Lower leg skin (tissue), 4 donors: ENCODE measurements at regions not wholly inside any gene's neighbourhood (a gene's known extent, or its start where the extent isn't known, plus 50 kb on each side); places are given as distances from the start of the nearest gene placed in this dataset.

ENCODE experiments used
- DNase-seq, 2 donors: peaks; one replicate each; pipeline ENCODE4 v3.0.0-alpha.2; 2019; ENCODE audit warnings: low spot score in 2 of 2
- H3K4me3 ChIP-seq: fragments of 200-600 bp; sonication (generic); 2 replicates; pipeline ENCODE4 v1.5.1; 2017; ENCODE audit warnings: mild to moderate bottlenecking, low read depth; ENCODE audit not compliant: poor library complexity, severe bottlenecking
- POLR2A ChIP-seq, 2 donors: fragments of 450-650 bp; IDR thresholded peaks; one replicate each; pipeline ENCODE4 v1.6.1; 2016 to 2017; ENCODE audit warnings: antibody characterized with exemption in 2 of 2, mild to moderate bottlenecking in 1 of 2, moderate library complexity in 1 of 2
- WGBS, 2 donors: methylation state at CpG; one replicate each; pipeline ENCODE4 v1.1.5; 2018; 5-methylcytosine and 5-hydroxymethylcytosine counted together
- intact Hi-C: fragments of 100-400 bp; cut with DNase I; formaldehyde crosslinking; loops from one replicate; pipeline ENCODE4 v1.15.0; 2023; ENCODE audit warnings: low total_unique reads
- TF ChIP-seq, protein P1 (sequence below), 3 donors: fragments of 450-650 bp; IDR thresholded peaks; one replicate each; pipeline ENCODE4 v1.5.1; 2016; ENCODE audit warnings: antibody characterized with exemption in 3 of 3, mild to moderate bottlenecking in 3 of 3, moderate library complexity in 2 of 3

DNA sequence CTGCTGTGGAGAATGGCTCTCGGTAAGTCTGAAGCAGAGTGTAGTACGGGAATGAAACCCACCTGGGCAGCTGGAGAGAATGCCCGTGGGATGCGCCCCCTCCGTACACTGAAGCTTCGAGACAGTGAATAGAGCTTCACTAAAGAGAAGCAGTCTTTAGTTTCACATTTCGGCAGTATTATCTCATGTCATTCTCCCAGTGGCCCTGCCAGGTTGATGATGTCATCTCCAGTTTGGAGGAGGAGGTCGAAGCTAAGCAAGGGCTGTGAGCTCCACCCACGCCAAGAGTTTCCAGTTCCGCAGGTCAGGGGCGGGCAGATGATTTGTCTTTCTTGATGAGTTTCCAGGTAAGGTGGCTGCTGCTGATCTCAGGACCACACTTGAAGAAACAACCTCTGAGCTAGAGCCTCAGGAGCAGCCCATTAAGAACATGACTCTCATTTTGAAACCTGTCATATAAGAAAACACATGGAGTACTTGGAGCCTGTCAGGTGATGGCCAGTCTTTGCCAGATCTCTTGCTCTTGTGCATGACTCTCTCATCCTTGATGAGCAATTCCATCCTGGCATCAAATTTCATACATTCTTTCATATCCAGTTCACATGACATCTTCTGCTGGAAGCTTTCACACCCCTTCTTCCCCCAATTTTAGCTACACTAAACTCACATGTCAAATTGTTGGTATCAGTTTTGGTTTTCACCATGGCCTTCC, 475.0 kb downstream of the RNF144A start:
- no peak for TF ChIP-seq POLR2A (IDR thresholded peaks at IDR 0.05)
- TF ChIP-seq, protein P1, sequence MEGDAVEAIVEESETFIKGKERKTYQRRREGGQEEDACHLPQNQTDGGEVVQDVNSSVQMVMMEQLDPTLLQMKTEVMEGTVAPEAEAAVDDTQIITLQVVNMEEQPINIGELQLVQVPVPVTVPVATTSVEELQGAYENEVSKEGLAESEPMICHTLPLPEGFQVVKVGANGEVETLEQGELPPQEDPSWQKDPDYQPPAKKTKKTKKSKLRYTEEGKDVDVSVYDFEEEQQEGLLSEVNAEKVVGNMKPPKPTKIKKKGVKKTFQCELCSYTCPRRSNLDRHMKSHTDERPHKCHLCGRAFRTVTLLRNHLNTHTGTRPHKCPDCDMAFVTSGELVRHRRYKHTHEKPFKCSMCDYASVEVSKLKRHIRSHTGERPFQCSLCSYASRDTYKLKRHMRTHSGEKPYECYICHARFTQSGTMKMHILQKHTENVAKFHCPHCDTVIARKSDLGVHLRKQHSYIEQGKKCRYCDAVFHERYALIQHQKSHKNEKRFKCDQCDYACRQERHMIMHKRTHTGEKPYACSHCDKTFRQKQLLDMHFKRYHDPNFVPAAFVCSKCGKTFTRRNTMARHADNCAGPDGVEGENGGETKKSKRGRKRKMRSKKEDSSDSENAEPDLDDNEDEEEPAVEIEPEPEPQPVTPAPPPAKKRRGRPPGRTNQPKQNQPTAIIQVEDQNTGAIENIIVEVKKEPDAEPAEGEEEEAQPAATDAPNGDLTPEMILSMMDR (IDR thresholded peaks at IDR 0.05), result no peak
- intact Hi-C loops, result no loop called here

GRCh38 chr2:7394195-7394594, 477.0 kb downstream of the RNF144A start:
- intact Hi-C loops, result no loop called here
- TF ChIP-seq, protein P1 (IDR thresholded peaks at IDR 0.05), result no peak
- TF ChIP-seq POLR2A (IDR thresholded peaks at IDR 0.05), result no peak
- DNase-seq, result no peak
- H3K4me3 ChIP-seq, result no peak overlapping the region
- WGBS, 2 donors, result 95% methylated on average over 3 of the region's 3 CpGs

More for the DNA sequence above, 475.0 kb downstream of the RNF144A start:
- DNase-seq, result no peak
- no peak overlapping the region for H3K4me3 ChIP-seq
- 58 to 60% methylated on average over 11 of the region's 11 CpGs for WGBS, 2 donors

GRCh38 chr2:7400628-7401027, 483.4 kb downstream of the RNF144A start:
- 56 to 59% methylated on average over 4 of the region's 4 CpGs for WGBS, 2 donors
- no peak overlapping the region for H3K4me3 ChIP-seq
- intact Hi-C loops, result no loop called here
- no peak for TF ChIP-seq POLR2A (IDR thresholded peaks at IDR 0.05)
- TF ChIP-seq, protein P1 (IDR thresholded peaks at IDR 0.05), result no peak
- DNase-seq, result no peak

- no peak for DNase-seq
- WGBS, 2 donors, result 83 to 88% methylated on average over 6 of the region's 6 CpGs
- TF ChIP-seq POLR2A (IDR thresholded peaks at IDR 0.05), result no peak
- TF ChIP-seq, protein P1 (IDR thresholded peaks at IDR 0.05), result no peak
- H3K4me3 ChIP-seq, result no peak overlapping the region
- intact Hi-C loops, result no loop called here
These were observed 486.0 kb downstream of the RNF144A start for GRCh38 chr2:7403092-7403775.

- TF ChIP-seq, protein P1 (IDR thresholded peaks at IDR 0.05), result no peak
- no peak for TF ChIP-seq POLR2A (IDR thresholded peaks at IDR 0.05)
- H3K4me3 ChIP-seq, result no peak overlapping the region
- 63 to 69% methylated on average over 9 of the region's 9 CpGs for WGBS, 2 donors
- intact Hi-C loops, result no loop called here
- DNase-seq, result no peak
These were observed 488.9 kb downstream of the RNF144A start for GRCh38 chr2:7405861-7406715.
